Brain pericyte (primary cell): ENCODE measurements at regions not wholly inside any gene's neighbourhood (a gene's known extent, or its start where the extent isn't known, plus 50 kb on each side); places are given as distances from the start of the nearest gene placed in this dataset.
A peak's percentile ranks its signal among the peaks of the same experiment; 100 is the strongest.

ENCODE experiments used
- DNase-seq: peaks from one replicate; pipeline ENCODE4 v3.0.0-alpha.2; 2012; ENCODE audit warnings: low read depth, low spot score

- DNase-seq: no peak
These were observed 83.2 kb upstream of the DNAH14 start for GRCh38 chr1:224846119-224846907.

- DNase-seq: no peak
These were observed 79.0 kb upstream of the DNAH14 start for GRCh38 chr1:224850446-224850845.

GRCh38 chr1:224851210-224851847 is 78.1 kb upstream of the DNAH14 start:
- DNase-seq: no peak

GRCh38 chr1:224851848-224852261 is 77.6 kb upstream of the DNAH14 start:
- DNase-seq: no peak

GRCh38 chr1:224852901-224853568 is 76.4 kb upstream of the DNAH14 start:
- peak; percentile 26 for DNase-seq

GRCh38 chr1:224856973-224857372 is 72.5 kb upstream of the DNAH14 start:
- no peak for DNase-seq

GRCh38 chr1:224859651-224860050 is 69.8 kb upstream of the DNAH14 start:
- no peak for DNase-seq

- DNase-seq: no peak
These were observed 68.8 kb upstream of the DNAH14 start for GRCh38 chr1:224860488-224861338.

GRCh38 chr1:224861339-224861716 is 68.1 kb upstream of the DNAH14 start:
- DNase-seq: no peak

- no peak for DNase-seq
These were observed 66.0 kb upstream of the DNAH14 start for GRCh38 chr1:224863486-224863885.

GRCh38 chr1:224864006-224864405 is 65.5 kb upstream of the DNAH14 start:
- no peak for DNase-seq

- no peak for DNase-seq
These were observed 64.0 kb upstream of the DNAH14 start for GRCh38 chr1:224865510-224865909.

GRCh38 chr1:224866940-224867339 is 62.5 kb upstream of the DNAH14 start:
- DNase-seq: no peak

GRCh38 chr1:224867715-224868114 is 61.8 kb upstream of the DNAH14 start:
- DNase-seq: no peak

GRCh38 chr1:224872832-224873433 is 56.5 kb upstream of the DNAH14 start:
- DNase-seq: no peak

- no peak for DNase-seq
These were observed 55.8 kb upstream of the DNAH14 start for GRCh38 chr1:224873434-224874369.

GRCh38 chr1:224874775-224875174 is 54.7 kb upstream of the DNAH14 start:
- no peak for DNase-seq

GRCh38 chr1:224879162-224879803 is 50.2 kb upstream of the DNAH14 start:
- DNase-seq: no peak
